Stomach (tissue), 8 donors: ENCODE measurements at regions not wholly inside any gene's neighbourhood (a gene's known extent, or its start where the extent isn't known, plus 50 kb on each side); places are given as distances from the start of the nearest gene placed in this dataset.
"Not testable (repeated sequence)": the region's sequence is repeated elsewhere in the genome, so short reads cannot be mapped to it uniquely, and the experiment has no call there.

Experiments used
- DNase-seq, 2 donors: peaks; one replicate each; pipeline versions ENCODE4 v3.0.0 to v3.0.0-alpha.2; 2013 to 2019
- H3K27ac ChIP-seq, 5 donors: fragments of 200-600 bp in 4 of 5; sonication (generic) in 4 of 5; one replicate each; pipeline ENCODE4 v1.5.1; 2013 to 2019; ENCODE audit warnings: mild to moderate bottlenecking in 1 of 5, moderate library complexity in 1 of 5
- H3K27me3 ChIP-seq, 3 donors: fragments of 200-600 bp; sonication (generic); one replicate each; pipeline ENCODE4 v1.5.1; 2017 to 2019; ENCODE audit warnings: mixed run types in 1 of 3
- H3K36me3 ChIP-seq, 4 donors: fragments of 200-600 bp; sonication (generic); 1 replicate in 3 of 4; 2 replicates in 1 of 4; pipeline ENCODE4 v1.5.1; 2016 to 2019
- H3K4me1 ChIP-seq, 4 donors: fragments of 200-600 bp; sonication (generic); one replicate each; pipeline ENCODE4 v1.5.1; 2016 to 2019
- H3K4me3 ChIP-seq, 4 donors: fragments of 200-600 bp; sonication (generic) in 3 of 4; one replicate each; pipeline ENCODE4 v1.5.1; 2016 to 2019; ENCODE audit warnings: mild to moderate bottlenecking in 1 of 4
- H3K9me3 ChIP-seq, 4 donors: fragments of 200-600 bp; sonication (generic); one replicate each; pipeline ENCODE4 v1.5.1; 2016 to 2019
- CTCF ChIP-seq, 7 experiments: fragments of 450-650 bp in 4 of 7; fragments of 200-600 bp in 3 of 7; sonication (generic) in 3 of 7; IDR thresholded peaks; one replicate each; pipeline ENCODE4 v1.5.1; 2016 to 2019; ENCODE audit warnings: antibody characterized with exemption in 7 of 7, control low read depth in 2 of 7, mild to moderate bottlenecking in 1 of 7
- EP300 ChIP-seq: sonication (generic); formaldehyde crosslinking; IDR thresholded peaks from one replicate; pipeline ENCODE4 v1.6.1; 2017; ENCODE audit warnings: antibody characterized with exemption
- POLR2A ChIP-seq, 4 donors: fragments of 450-650 bp; IDR thresholded peaks; one replicate each; pipeline ENCODE4 v1.6.1; 2016; ENCODE audit warnings: antibody characterized with exemption in 4 of 4, control low read depth in 2 of 4, mild to moderate bottlenecking in 1 of 4, moderate library complexity in 1 of 4
- POLR2AphosphoS5 ChIP-seq, 3 donors: sonication (generic); formaldehyde crosslinking; IDR thresholded peaks; one replicate each; pipeline ENCODE4 v1.6.1; 2016; ENCODE audit warnings: antibody characterized with exemption in 3 of 3
- WGBS, 5 donors: extraction: QIAGEN DNeasy Blood & Tissue Kit in 3 of 5; methylation state at CpG; one replicate each; pipeline versions ENCODE4 v1.1.5 to v1.1.7; 2013 to 2018; 5-methylcytosine and 5-hydroxymethylcytosine counted together
- intact Hi-C: fragments of 100-400 bp; cut with DNase I; formaldehyde crosslinking; loops from one replicate; pipeline ENCODE4 v1.15.1; 2023; ENCODE audit warnings: low total_unique reads
- donor health status: healthy with polysubstance abuse.
- donor health status: Bipolar disorder and iron deficiency.
- donor health status: healthy.

- TF ChIP-seq EP300 (no peak), CTCF (IDR thresholded peaks at IDR 0.05) (no peak), POLR2A (IDR thresholded peaks at IDR 0.05) (no peak), POLR2AphosphoS5 (IDR thresholded peaks at IDR 0.05) (no peak)
- Histone ChIP-seq H3K4me3 (no peak overlapping the region), H3K27ac (no peak overlapping the region), H3K27me3 (peaks cover 0 to 41% (median 10%) of the 10 kb centered on the region in 3 donors), H3K4me1 (peaks cover 0 to 2% (median under 1%) of the 10 kb centered on the region in 4 donors), H3K9me3 (peaks cover 0 to 9% (median 2%) of the 10 kb centered on the region in 4 donors), H3K36me3 (no peaks in the 10 kb centered on the region)
- 93 to 100% (median 96%) methylated on average over 1 of the region's 1 CpG for WGBS, 5 donors
- no peak for DNase-seq
- intact Hi-C loops, result no loop called here
These were observed 70.7 kb upstream of the SLC8A3 start for GRCh38 chr14:70259420-70259819.

GRCh38 chr14:70257526-70257925, 68.8 kb upstream of the SLC8A3 start:
- peaks cover 0 to 6% (median 2%) of the 10 kb centered on the region in 4 donors for H3K4me1 ChIP-seq
- intact Hi-C loops, result no loop called here
- 79 to 83% (median 80%) methylated on average over 7 of the region's 7 CpGs for WGBS, 5 donors
- TF ChIP-seq POLR2AphosphoS5 (IDR thresholded peaks at IDR 0.05) (no peak), EP300 (no peak)
- DNase-seq, result no peak
- H3K9me3 ChIP-seq, result peaks cover 0 to 9% (median 2%) of the 10 kb centered on the region in 4 donors
- no peaks in the 10 kb centered on the region for H3K36me3 ChIP-seq
- no peak overlapping the region for H3K4me3 ChIP-seq
- H3K27me3 ChIP-seq, result peaks cover 0 to 49% (median 11%) of the 10 kb centered on the region in 3 donors
- H3K27ac ChIP-seq, result no peak overlapping the region

GRCh38 chr14:70256601-70257000, 67.8 kb upstream of the SLC8A3 start:
- H3K36me3 ChIP-seq, result no peaks in the 10 kb centered on the region
- no peak overlapping the region for H3K27ac ChIP-seq
- peaks cover 0 to 6% (median 2%) of the 10 kb centered on the region in 4 donors for H3K4me1 ChIP-seq
- no peak for DNase-seq
- intact Hi-C loops, result no loop called here
- H3K4me3 ChIP-seq, result no peak overlapping the region
- H3K9me3 ChIP-seq, result peaks cover 0 to 9% (median 2%) of the 10 kb centered on the region in 4 donors
- peaks cover 0 to 54% (median 11%) of the 10 kb centered on the region in 3 donors for H3K27me3 ChIP-seq
- 32 to 42% (median 37%) methylated on average over 2 of the region's 2 CpGs for WGBS, 5 donors
- no peak for TF ChIP-seq POLR2A (IDR thresholded peaks at IDR 0.05)
- no peak for TF ChIP-seq EP300
- no peak for TF ChIP-seq POLR2AphosphoS5 (IDR thresholded peaks at IDR 0.05)
- TF ChIP-seq CTCF (IDR thresholded peaks at IDR 0.05), result no peak

- peak; percentile 34 to 67 for DNase-seq
- WGBS, 5 donors, result 48 to 90% (median 55%) methylated on average over 18 to 36 of the region's 36 CpGs
- peak in 1 of 3 donors; percentile 15 for TF ChIP-seq POLR2AphosphoS5 (IDR thresholded peaks at IDR 0.05)
- peak overlapping the region; percentile 41 to 51 (median 46) for H3K4me3 ChIP-seq
- H3K36me3 ChIP-seq, H3K4me1 ChIP-seq, intact Hi-C loops, H3K9me3 ChIP-seq: not testable (repeated sequence)
- peak overlapping the region; percentile 50 to 81 (median 65) for H3K27ac ChIP-seq
- peaks cover 0 to 54% (median 11%) of the 10 kb centered on the region in 3 donors for H3K27me3 ChIP-seq
These were observed 66.6 kb upstream of the SLC8A3 start for GRCh38 chr14:70255071-70256057.

GRCh38 chr14:70254476-70254961, 65.8 kb upstream of the SLC8A3 start:
- H3K4me3 ChIP-seq, result peak overlapping the region; percentile 41 to 51 (median 46)
- DNase-seq, result peak; percentile 86 to 91
- H3K9me3 ChIP-seq, result peaks cover 0 to 9% (median 2%) of the 10 kb centered on the region in 4 donors
- H3K36me3 ChIP-seq, result no peaks in the 10 kb centered on the region
- no peak for TF ChIP-seq CTCF (IDR thresholded peaks at IDR 0.05)
- peak in 2 of 3 donors; percentile 22 to 43 for TF ChIP-seq POLR2AphosphoS5 (IDR thresholded peaks at IDR 0.05)
- WGBS, 5 donors, result 0 to 1% (median 1%) methylated on average over 4 to 29 of the region's 31 CpGs
- intact Hi-C loops, result no loop called here
- H3K27ac ChIP-seq, result peak overlapping the region; percentile 68 to 90 (median 79)
- peaks cover 0 to 6% (median 2%) of the 10 kb centered on the region in 4 donors for H3K4me1 ChIP-seq
- H3K27me3 ChIP-seq, result peaks cover 0 to 54% (median 11%) of the 10 kb centered on the region in 3 donors

- peaks cover 0 to 54% (median 11%) of the 10 kb centered on the region in 3 donors for H3K27me3 ChIP-seq
- DNase-seq, H3K4me3 ChIP-seq, H3K36me3 ChIP-seq, H3K4me1 ChIP-seq, H3K27ac ChIP-seq, H3K9me3 ChIP-seq, intact Hi-C loops: not testable (repeated sequence)
- WGBS, 5 donors, result 72 to 90% (median 90%) methylated on average over 4 of the region's 4 CpGs
These were observed 64.8 kb upstream of the SLC8A3 start for GRCh38 chr14:70253547-70253946.
